H9 (cell line): ENCODE measurements at regions not wholly inside any gene's neighbourhood (a gene's known extent, or its start where the extent isn't known, plus 50 kb on each side); places are given as distances from the start of the nearest gene placed in this dataset.

ENCODE experiments used
- DNase-seq: peaks from one replicate; pipeline ENCODE4 v3.0.0-alpha.2; 2017
- H2AFZ ChIP-seq: one replicate; pipeline ENCODE4 v1.6.1; 2013; ENCODE audit warnings: mild to moderate bottlenecking, low read length, control low read depth, moderate library complexity
- H2AK5ac ChIP-seq: 2 replicates; pipeline ENCODE4 v1.6.1; 2013; ENCODE audit warnings: low read length, control low read depth, mixed read lengths; ENCODE audit not compliant: insufficient read length
- H2BK120ac ChIP-seq: one replicate; pipeline ENCODE4 v1.6.1; 2013; ENCODE audit warnings: low read depth, mild to moderate bottlenecking, low read length, control low read depth, inconsistent platforms; ENCODE audit not compliant: poor library complexity, severe bottlenecking
- H2BK12ac ChIP-seq: 2 replicates; pipeline ENCODE4 v1.6.1; 2013; ENCODE audit warnings: low read length, control low read depth, mixed read lengths, low read depth; ENCODE audit not compliant: insufficient read length
- H2BK15ac ChIP-seq: 2 replicates; pipeline ENCODE4 v1.6.1; 2013; ENCODE audit warnings: low read depth, low read length, control low read depth
- H2BK20ac ChIP-seq: one replicate; pipeline ENCODE4 v1.6.1; 2013; ENCODE audit warnings: low read depth, mild to moderate bottlenecking, low read length, control low read depth, inconsistent platforms; ENCODE audit not compliant: poor library complexity, severe bottlenecking
- H2BK5ac ChIP-seq: 2 replicates; pipeline ENCODE4 v1.6.1; 2013; ENCODE audit warnings: low read length, control low read depth, mixed read lengths; ENCODE audit not compliant: insufficient read length
- H3K14ac ChIP-seq: 2 replicates; pipeline ENCODE4 v1.6.1; 2013; ENCODE audit warnings: low read length, control low read depth; ENCODE audit not compliant: insufficient read depth
- H3K18ac ChIP-seq: 2 replicates; pipeline ENCODE4 v1.6.1; 2013; ENCODE audit warnings: low read depth, mild to moderate bottlenecking, mixed read lengths, low read length, control low read depth; ENCODE audit not compliant: insufficient read length
- H3K23ac ChIP-seq: 2 replicates; pipeline ENCODE4 v1.6.1; 2013; ENCODE audit warnings: low read length, control low read depth, mixed read lengths, low read depth; ENCODE audit not compliant: insufficient read length
- H3K23me2 ChIP-seq: 2 replicates; pipeline ENCODE4 v1.6.1; 2013; ENCODE audit warnings: low read depth, mild to moderate bottlenecking, mixed read lengths, low read length, control low read depth; ENCODE audit not compliant: insufficient read length, poor library complexity, severe bottlenecking
- H3K27ac ChIP-seq: 2 replicates; pipeline ENCODE4 v1.5.1; 2013; ENCODE audit warnings: low read length, control low read depth, mixed read lengths, low read depth; ENCODE audit not compliant: insufficient read length
- H3K27me3 ChIP-seq: 2 replicates; pipeline ENCODE4 v1.6.1; 2013; ENCODE audit warnings: low read length, control low read depth, inconsistent platforms; ENCODE audit not compliant: insufficient read depth
- H3K4ac ChIP-seq: 2 replicates; pipeline ENCODE4 v1.6.1; 2013; ENCODE audit warnings: low read depth, mild to moderate bottlenecking, control low read depth, inconsistent platforms, low read length, moderate library complexity
- H3K4me1 ChIP-seq: 2 replicates; pipeline ENCODE4 v1.6.1; 2013; ENCODE audit warnings: low read length, control low read depth, inconsistent platforms; ENCODE audit not compliant: insufficient read depth
- H3K4me2 ChIP-seq: 2 replicates; pipeline ENCODE4 v1.6.1; 2013; ENCODE audit warnings: low read length, control low read depth, mixed read lengths; ENCODE audit not compliant: insufficient read length, insufficient read depth
- H3K56ac ChIP-seq: 2 replicates; pipeline ENCODE4 v1.6.1; 2013; ENCODE audit warnings: low read depth, mild to moderate bottlenecking, mixed read lengths, low read length, control low read depth; ENCODE audit not compliant: insufficient read length
- H3K79me1 ChIP-seq: 2 replicates; pipeline ENCODE4 v1.6.1; 2013; ENCODE audit warnings: low read depth, mild to moderate bottlenecking, moderate library complexity, low read length, control low read depth, inconsistent platforms; ENCODE audit not compliant: insufficient read depth, poor library complexity, severe bottlenecking
- H3K79me2 ChIP-seq: 2 replicates; pipeline ENCODE4 v1.6.1; 2013; ENCODE audit warnings: low read length, control low read depth, inconsistent platforms; ENCODE audit not compliant: insufficient read depth
- H3K9ac ChIP-seq: 2 replicates; pipeline ENCODE4 v1.6.1; 2013; ENCODE audit warnings: low read length, control low read depth, mixed read lengths; ENCODE audit not compliant: insufficient read length; ENCODE audit errors: extremely low read depth
- H3K9me3 ChIP-seq: one replicate; pipeline ENCODE4 v1.6.1; 2013; ENCODE audit warnings: low read depth, low read length, inconsistent platforms; ENCODE audit not compliant: control insufficient read depth
- H3T11ph ChIP-seq: one replicate; pipeline ENCODE4 v1.6.1; 2013; ENCODE audit warnings: mild to moderate bottlenecking, low read length, control low read depth, inconsistent platforms
- H4K20me1 ChIP-seq: one replicate; pipeline ENCODE4 v1.6.1; 2013; ENCODE audit not compliant: control insufficient read depth, insufficient read length, insufficient read depth
- H4K5ac ChIP-seq: 2 replicates; pipeline ENCODE4 v1.6.1; 2013; ENCODE audit warnings: low read depth, mild to moderate bottlenecking, mixed read lengths, low read length, control low read depth; ENCODE audit not compliant: insufficient read length
- H4K8ac ChIP-seq: replicated peaks from 2 replicates; pipeline ENCODE4 v1.6.1; 2013; ENCODE audit warnings: low read length, control low read depth, mixed read lengths, low read depth; ENCODE audit not compliant: insufficient read length
- H4K91ac ChIP-seq: 2 replicates; pipeline ENCODE4 v1.6.1; 2013; ENCODE audit warnings: low read depth, mild to moderate bottlenecking, moderate library complexity, mixed read lengths, low read length, control low read depth; ENCODE audit not compliant: insufficient read length
- H3K27ac Mint-ChIP-seq, 3 experiments: 2 replicates in 2 of 3; 3 replicates in 1 of 3; pipeline ENCODE4 v1.8.0; 2020 to 2021; ENCODE audit warnings: mixed read lengths in 3 of 3, mild to moderate bottlenecking in 1 of 3, moderate library complexity in 1 of 3
- H3K27me3 Mint-ChIP-seq: 2 replicates; pipeline ENCODE4 v1.8.0; 2021; ENCODE audit warnings: low read depth, mild to moderate bottlenecking, moderate library complexity, mixed read lengths
- H3K36me3 Mint-ChIP-seq, 3 experiments: 2 replicates in 2 of 3; 3 replicates in 1 of 3; pipeline ENCODE4 v1.8.0; 2020 to 2021; ENCODE audit warnings: low read depth in 3 of 3, mixed read lengths in 3 of 3; ENCODE audit not compliant: insufficient read depth in 1 of 3
- H3K4me1 Mint-ChIP-seq, 2 experiments: 2 replicates each; pipeline ENCODE4 v1.8.0; 2020; ENCODE audit warnings: mixed read lengths in 2 of 2
- H3K4me3 Mint-ChIP-seq, 2 experiments: 2 replicates in 1 of 2; 3 replicates in 1 of 2; pipeline ENCODE4 v1.8.0; 2020 to 2021; ENCODE audit warnings: mild to moderate bottlenecking in 2 of 2, mixed read lengths in 2 of 2, moderate library complexity in 1 of 2
- H3K9me3 Mint-ChIP-seq, 2 experiments: 2 replicates in 1 of 2; 3 replicates in 1 of 2; pipeline ENCODE4 v1.8.0; 2020; ENCODE audit warnings: mild to moderate bottlenecking in 2 of 2, mixed read lengths in 2 of 2, moderate library complexity in 1 of 2
- CTCF ChIP-seq: fragments of 200-600 bp; sonication (generic); conservative IDR thresholded peaks from 3 replicates; pipeline ENCODE4 v1.8.0; 2021; ENCODE audit warnings: antibody characterized with exemption, mild to moderate bottlenecking
- WGBS: extraction: QIAGEN DNeasy Blood & Tissue Kit; methylation state at CpG from one replicate; pipeline ENCODE4 v1.1.7; 2013; ENCODE audit warnings: missing lambda C conversion rate, low lambda C conversion rate, mixed read lengths; ENCODE audit not compliant: insufficient read length; ENCODE audit errors: extremely low coverage; 5-methylcytosine and 5-hydroxymethylcytosine counted together

DNA sequence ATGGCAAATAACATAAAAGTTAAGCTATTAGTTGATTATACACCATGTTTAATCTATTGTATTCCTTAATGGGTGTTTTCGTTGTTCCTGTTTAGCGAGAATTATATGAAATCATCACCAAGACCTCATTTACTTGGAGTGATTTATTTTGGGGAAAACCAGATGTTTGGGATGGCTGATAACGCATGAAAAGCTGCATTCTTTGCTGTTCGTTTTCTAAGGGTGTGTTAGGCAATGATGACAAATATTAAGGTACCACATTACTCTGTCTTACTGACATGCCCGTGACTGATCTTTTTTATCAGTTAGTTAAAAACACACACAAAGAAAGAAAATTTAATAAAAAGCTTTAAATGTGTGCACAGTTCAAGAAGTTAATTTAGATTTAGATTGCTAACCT is 176.4 kb downstream of the ZFP64 start:
- peaks cover 25 to 33% of the 10 kb centered on the region in 2 experiments for H3K4me1 Mint-ChIP-seq
- Histone ChIP-seq H3K4ac (no peak overlapping the region), H2BK15ac (no peak overlapping the region), H3K27ac (no peak overlapping the region), H3K23me2 (no peaks in the 10 kb centered on the region), H4K91ac (no peak overlapping the region), H3K23ac (no peak overlapping the region), H3K18ac (no peak overlapping the region), H2AK5ac (no peak overlapping the region), H3K79me2 (no peaks in the 10 kb centered on the region), H3K4me2 (no peak overlapping the region), H3T11ph (no peak overlapping the region), H3K9me3 (no peaks in the 10 kb centered on the region), H4K8ac (no peak overlapping the region), H2BK20ac (no peak overlapping the region), H2BK5ac (no peak overlapping the region), H2AFZ (no peak overlapping the region), H2BK12ac (no peak overlapping the region), H3K79me1 (no peaks in the 10 kb centered on the region), H3K4me1 (no peaks in the 10 kb centered on the region), H4K20me1 (no peaks in the 10 kb centered on the region), H3K27me3 (no peaks in the 10 kb centered on the region), H3K14ac (no peak overlapping the region), H3K9ac (no peak overlapping the region), H3K56ac (no peak overlapping the region), H2BK120ac (no peak overlapping the region), H4K5ac (no peak overlapping the region)
- 0 out of 7 replicates have a peak, but pooled peaks cover 0 to 4% (median 0%) of the 10 kb centered on the region in 3 experiments for H3K36me3 Mint-ChIP-seq
- no peaks in the 10 kb centered on the region; a peak in 1 of 5 replicates for H3K9me3 Mint-ChIP-seq
- H3K27ac Mint-ChIP-seq = no peak overlapping the region
- no peaks in the 10 kb centered on the region for H3K27me3 Mint-ChIP-seq
- no peak for TF ChIP-seq CTCF
- DNase-seq = no peak
- no peak overlapping the region for H3K4me3 Mint-ChIP-seq
- no CpG with 5 or more reads among the region's 5 CpGs for WGBS
